ENCODE measurements at regions not wholly inside any gene's neighbourhood (a gene's known extent, or its start where the extent isn't known, plus 50 kb on each side); places are given as distances from the start of the nearest gene placed in this dataset.

DNA sequence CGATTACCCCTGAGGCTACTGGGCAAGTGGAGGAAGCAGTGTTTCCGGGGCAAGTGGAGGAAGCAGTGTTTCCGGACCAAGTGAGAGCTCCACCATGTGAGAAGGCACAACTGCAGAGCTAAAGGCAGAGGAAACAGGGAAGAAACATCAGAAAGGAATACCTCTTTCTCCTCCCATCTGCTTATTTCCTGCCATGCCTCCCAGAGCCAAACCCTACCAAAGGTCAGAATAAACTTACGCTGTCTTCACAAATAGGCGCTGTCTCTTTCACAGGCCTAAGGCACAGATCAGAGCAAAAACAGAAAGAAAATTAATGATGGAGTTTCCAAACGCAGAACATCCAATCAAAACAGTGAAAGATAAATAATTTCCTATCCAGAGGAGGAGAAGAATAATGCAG lies 153.0 kb downstream of the ATOH1 start:
- TF ChIP-seq POLR2A (IDR thresholded peaks at IDR 0.05) (no peak), POLR2AphosphoS5 (IDR thresholded peaks at IDR 0.05) (no peak)
- TF ChIP-seq, protein P1, sequence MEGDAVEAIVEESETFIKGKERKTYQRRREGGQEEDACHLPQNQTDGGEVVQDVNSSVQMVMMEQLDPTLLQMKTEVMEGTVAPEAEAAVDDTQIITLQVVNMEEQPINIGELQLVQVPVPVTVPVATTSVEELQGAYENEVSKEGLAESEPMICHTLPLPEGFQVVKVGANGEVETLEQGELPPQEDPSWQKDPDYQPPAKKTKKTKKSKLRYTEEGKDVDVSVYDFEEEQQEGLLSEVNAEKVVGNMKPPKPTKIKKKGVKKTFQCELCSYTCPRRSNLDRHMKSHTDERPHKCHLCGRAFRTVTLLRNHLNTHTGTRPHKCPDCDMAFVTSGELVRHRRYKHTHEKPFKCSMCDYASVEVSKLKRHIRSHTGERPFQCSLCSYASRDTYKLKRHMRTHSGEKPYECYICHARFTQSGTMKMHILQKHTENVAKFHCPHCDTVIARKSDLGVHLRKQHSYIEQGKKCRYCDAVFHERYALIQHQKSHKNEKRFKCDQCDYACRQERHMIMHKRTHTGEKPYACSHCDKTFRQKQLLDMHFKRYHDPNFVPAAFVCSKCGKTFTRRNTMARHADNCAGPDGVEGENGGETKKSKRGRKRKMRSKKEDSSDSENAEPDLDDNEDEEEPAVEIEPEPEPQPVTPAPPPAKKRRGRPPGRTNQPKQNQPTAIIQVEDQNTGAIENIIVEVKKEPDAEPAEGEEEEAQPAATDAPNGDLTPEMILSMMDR (IDR thresholded peaks at IDR 0.05): no peak

All from transverse colon (tissue), 4 donors.